SU-DHL-6 (cell line): ENCODE measurements at regions not wholly inside any gene's neighbourhood (a gene's known extent, or its start where the extent isn't known, plus 50 kb on each side); places are given as distances from the start of the nearest gene placed in this dataset.

Experiments
- H2AFZ ChIP-seq: fragments of 200-600 bp; sonication (generic); 2 replicates; pipeline ENCODE4 v1.6.1; 2014; ENCODE audit warnings: low read depth, mild to moderate bottlenecking, moderate library complexity, mixed read lengths, antibody characterized with exemption, low read length; ENCODE audit not compliant: severe bottlenecking
- H3F3A ChIP-seq: fragments of 200-600 bp; shearing (Covaris generic); 2 replicates; pipeline ENCODE4 v1.6.0; 2016; ENCODE audit warnings: antibody characterized with exemption, mild to moderate bottlenecking; ENCODE audit not compliant: insufficient read depth
- H3K27ac ChIP-seq: fragments of 200-600 bp; sonication (generic); 2 replicates; pipeline ENCODE4 v1.5.1; 2016; ENCODE audit warnings: low read depth, mild to moderate bottlenecking, low read length, moderate library complexity, mixed read lengths
- H3K27me3 ChIP-seq: fragments of 200-600 bp; sonication (generic), shearing (Covaris generic); 2 replicates; pipeline ENCODE4 v1.6.0; 2014; ENCODE audit warnings: mild to moderate bottlenecking, low read length
- H3K36me3 ChIP-seq: fragments of 200-600 bp; sonication (generic); 2 replicates; pipeline ENCODE4 v1.6.1; 2014; ENCODE audit warnings: mild to moderate bottlenecking, low read length, mixed read lengths
- H3K4me2 ChIP-seq: fragments of 300-600, 200-600 bp; shearing (Covaris generic), sonication (generic); 2 replicates; pipeline ENCODE4 v1.6.0; 2014; ENCODE audit warnings: low read length, low read depth, mild to moderate bottlenecking; ENCODE audit not compliant: poor library complexity, severe bottlenecking
- H3K4me3 ChIP-seq: fragments of 200-600 bp; sonication (generic); 2 replicates; pipeline ENCODE4 v1.5.1; 2014; ENCODE audit warnings: antibody characterized with exemption, low read length, mild to moderate bottlenecking, mixed read lengths; ENCODE audit not compliant: insufficient read depth, poor library complexity, severe bottlenecking
- H3K79me2 ChIP-seq: fragments of 200-600 bp; sonication (generic); 2 replicates; pipeline ENCODE4 v1.6.1; 2014; ENCODE audit warnings: mild to moderate bottlenecking, low read length, moderate library complexity; ENCODE audit not compliant: insufficient read depth
- H3K9ac ChIP-seq: fragments of 200-600 bp; sonication (generic); 2 replicates; pipeline ENCODE4 v1.7.0; 2014; ENCODE audit warnings: mild to moderate bottlenecking, low read length
- H3K9me2 ChIP-seq: fragments of 200-600 bp; sonication (generic); replicated peaks from 2 replicates; pipeline ENCODE4 v1.6.1; 2014; ENCODE audit warnings: low read length; ENCODE audit not compliant: insufficient read depth
- H3K9me3 ChIP-seq: fragments of 200-600 bp; sonication (generic); 2 replicates; pipeline ENCODE4 v1.6.1; 2014; ENCODE audit warnings: low read length, mixed read lengths; ENCODE audit not compliant: insufficient read depth
- H4K20me1 ChIP-seq: fragments of 200-600 bp; sonication (generic); 2 replicates; pipeline ENCODE4 v1.6.1; 2014; ENCODE audit warnings: low read depth, mild to moderate bottlenecking, antibody characterized with exemption, low read length, moderate library complexity, mixed read lengths
- EZH2phosphoT487 ChIP-seq: fragments of 200-600 bp; sonication (generic), shearing (Covaris generic); conservative IDR thresholded peaks from 2 replicates; pipeline ENCODE4 v1.6.1; 2018; ENCODE audit warnings: mild to moderate bottlenecking, antibody characterized with exemption, low read length, moderate library complexity, mixed read lengths
- TF ChIP-seq, protein P1 (sequence below): fragments of 200-600 bp; sonication (generic); IDR thresholded peaks from one replicate; pipeline ENCODE4 v1.5.1; 2017; ENCODE audit warnings: antibody characterized with exemption, mild to moderate bottlenecking, low read length, moderate library complexity; ENCODE audit not compliant: insufficient read depth, poor library complexity, severe bottlenecking

- no peak overlapping the region for H3K4me3 ChIP-seq
- TF ChIP-seq EZH2phosphoT487: no peak
- TF ChIP-seq, protein P1, sequence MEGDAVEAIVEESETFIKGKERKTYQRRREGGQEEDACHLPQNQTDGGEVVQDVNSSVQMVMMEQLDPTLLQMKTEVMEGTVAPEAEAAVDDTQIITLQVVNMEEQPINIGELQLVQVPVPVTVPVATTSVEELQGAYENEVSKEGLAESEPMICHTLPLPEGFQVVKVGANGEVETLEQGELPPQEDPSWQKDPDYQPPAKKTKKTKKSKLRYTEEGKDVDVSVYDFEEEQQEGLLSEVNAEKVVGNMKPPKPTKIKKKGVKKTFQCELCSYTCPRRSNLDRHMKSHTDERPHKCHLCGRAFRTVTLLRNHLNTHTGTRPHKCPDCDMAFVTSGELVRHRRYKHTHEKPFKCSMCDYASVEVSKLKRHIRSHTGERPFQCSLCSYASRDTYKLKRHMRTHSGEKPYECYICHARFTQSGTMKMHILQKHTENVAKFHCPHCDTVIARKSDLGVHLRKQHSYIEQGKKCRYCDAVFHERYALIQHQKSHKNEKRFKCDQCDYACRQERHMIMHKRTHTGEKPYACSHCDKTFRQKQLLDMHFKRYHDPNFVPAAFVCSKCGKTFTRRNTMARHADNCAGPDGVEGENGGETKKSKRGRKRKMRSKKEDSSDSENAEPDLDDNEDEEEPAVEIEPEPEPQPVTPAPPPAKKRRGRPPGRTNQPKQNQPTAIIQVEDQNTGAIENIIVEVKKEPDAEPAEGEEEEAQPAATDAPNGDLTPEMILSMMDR: no peak
- H3K9me2 ChIP-seq: no peaks in the 10 kb centered on the region; the same call in 1 of the 2 replicates
- no peaks in the 10 kb centered on the region for H3K79me2 ChIP-seq
- H4K20me1 ChIP-seq: no peaks in the 10 kb centered on the region
- H2AFZ ChIP-seq: no peak overlapping the region
- no peak overlapping the region for H3K4me2 ChIP-seq
- no peaks in the 10 kb centered on the region for H3F3A ChIP-seq
- H3K9me3 ChIP-seq: no peaks in the 10 kb centered on the region
- H3K27ac ChIP-seq: no peak overlapping the region
- H3K36me3 ChIP-seq: no peaks in the 10 kb centered on the region
- H3K9ac ChIP-seq: no peak overlapping the region
- H3K27me3 ChIP-seq: no peaks in the 10 kb centered on the region
Measured at GRCh38 chr6:133099573-133099972, 141.6 kb upstream of the EYA4 start.

- Histone ChIP-seq H3K79me2 (no peaks in the 10 kb centered on the region), H3K4me3 (no peak overlapping the region), H2AFZ (no peak overlapping the region), H3K27ac (no peak overlapping the region), H3K36me3 (no peaks in the 10 kb centered on the region), H3K9me2 (no peaks in the 10 kb centered on the region; the same call in 1 of the 2 replicates), H3F3A (no peaks in the 10 kb centered on the region), H3K4me2 (no peak overlapping the region), H3K9ac (no peak overlapping the region), H3K27me3 (no peaks in the 10 kb centered on the region), H4K20me1 (no peaks in the 10 kb centered on the region), H3K9me3 (no peaks in the 10 kb centered on the region)
- TF ChIP-seq EZH2phosphoT487: no peak
- TF ChIP-seq, protein P1: no peak
Measured at GRCh38 chr6:133100865-133101264, 140.3 kb upstream of the EYA4 start.

DNA sequence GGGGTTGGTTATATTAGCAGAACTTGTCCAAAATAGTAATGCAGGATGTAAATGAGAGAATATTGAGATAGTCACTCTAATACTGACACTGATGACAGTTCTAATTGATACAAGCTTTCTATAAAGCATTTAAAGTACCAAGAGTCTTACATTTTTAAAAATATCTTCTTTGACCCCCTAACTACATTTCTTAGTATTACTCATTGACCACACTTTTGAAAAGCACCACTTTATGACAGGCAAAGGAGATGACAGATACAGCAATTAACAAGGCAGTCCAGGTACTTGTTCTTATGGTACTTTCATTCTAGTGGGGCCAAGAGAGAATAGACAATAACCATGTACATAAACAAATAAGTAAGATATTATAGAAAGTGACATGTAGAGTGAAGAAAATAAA, 139.4 kb upstream of the EYA4 start:
- no peaks in the 10 kb centered on the region for H3K9me3 ChIP-seq
- no peaks in the 10 kb centered on the region; the same call in 1 of the 2 replicates for H3K9me2 ChIP-seq
- no peaks in the 10 kb centered on the region for H3K36me3 ChIP-seq
- H4K20me1 ChIP-seq: no peaks in the 10 kb centered on the region
- H2AFZ ChIP-seq: no peak overlapping the region
- no peak overlapping the region for H3K4me3 ChIP-seq
- no peaks in the 10 kb centered on the region for H3F3A ChIP-seq
- H3K79me2 ChIP-seq: no peaks in the 10 kb centered on the region
- TF ChIP-seq EZH2phosphoT487: no peak
- TF ChIP-seq, protein P1: no peak
- no peak overlapping the region for H3K27ac ChIP-seq
- no peak overlapping the region for H3K9ac ChIP-seq
- H3K27me3 ChIP-seq: no peaks in the 10 kb centered on the region
- no peak overlapping the region for H3K4me2 ChIP-seq
